B cell (primary cell): ENCODE measurements at regions not wholly inside any gene's neighbourhood (a gene's known extent, or its start where the extent isn't known, plus 50 kb on each side); places are given as distances from the start of the nearest gene placed in this dataset.

Experiments
- ATAC-seq: fragments of 200-7000 bp; cut with Tn5 transposase; one replicate; pipeline ENCODE4 v1.10.0; 2021; ENCODE audit warnings: low read depth, mild to moderate bottlenecking, moderate number of reproducible peaks, moderate library complexity
- CTCF ChIA-PET: fragments of 350-600 bp; sonication (Branson Sonifier 250); formaldehyde crosslinking; loops from one replicate; lab custom pipeline; 2021; ENCODE audit warnings: antibody characterized with exemption, inconsistent platforms; lab: Charles Lee
- POLR2A ChIA-PET: fragments of 350-600 bp; sonication (Branson Sonifier 250); formaldehyde crosslinking; loops from one replicate; lab custom pipeline; 2021; ENCODE audit warnings: antibody characterized with exemption; lab: Charles Lee
- DNase-seq: peaks from one replicate; pipeline ENCODE4 v3.0.0; 2013
- H2AFZ ChIP-seq: 2 replicates; pipeline ENCODE4 v1.6.1; 2012; ENCODE audit warnings: mild to moderate bottlenecking, low read depth, low read length; ENCODE audit not compliant: insufficient read depth, poor library complexity, severe bottlenecking
- H3K27ac ChIP-seq, 2 donors: 1 replicate in 1 of 2; 2 replicates in 1 of 2; pipeline ENCODE4 v1.5.1; 2012 to 2013; ENCODE audit warnings: low read length in 2 of 2, mild to moderate bottlenecking in 2 of 2, moderate library complexity in 1 of 2
- H3K27me3 ChIP-seq, 4 experiments: fragments of 200-600 bp in 1 of 4; sonication (generic) in 1 of 4; replicated peaks in 1 of 4; 1 replicate in 2 of 4; 2 replicates in 2 of 4; pipeline versions ENCODE4 v1.6.1 to v1.7.0; 2013 to 2016; ENCODE audit warnings: low read length in 3 of 4, mild to moderate bottlenecking in 2 of 4, mixed read lengths in 1 of 4, moderate library complexity in 1 of 4; ENCODE audit not compliant: insufficient read depth in 4 of 4, control insufficient read depth in 3 of 4; ENCODE audit errors: control extremely low read depth in 1 of 4
- H3K36me3 ChIP-seq, 2 experiments: replicated peaks in 1 of 2; 1 replicate in 1 of 2; 2 replicates in 1 of 2; pipeline versions ENCODE4 v1.6.1 to v1.7.1; 2013; ENCODE audit warnings: low read length in 1 of 2; ENCODE audit not compliant: insufficient read depth in 2 of 2, control insufficient read depth in 1 of 2; ENCODE audit errors: control extremely low read depth in 1 of 2, extremely low read depth in 1 of 2
- H3K4me1 ChIP-seq, 2 donors: fragments of 200-600 bp in 1 of 2; sonication (generic) in 1 of 2; 1 replicate in 1 of 2; 2 replicates in 1 of 2; pipeline versions ENCODE4 v1.5.1 to v1.6.1; 2013 to 2017; ENCODE audit warnings: low read length in 2 of 2; ENCODE audit not compliant: control insufficient read depth in 2 of 2, insufficient read depth in 2 of 2
- H3K4me2 ChIP-seq: replicated peaks from 2 replicates; pipeline ENCODE3; 2012; ENCODE audit warnings: mild to moderate bottlenecking, low read depth, low read length; ENCODE audit not compliant: poor library complexity, severe bottlenecking
- H3K4me3 ChIP-seq, 5 experiments: fragments of 200-600 bp in 1 of 5; sonication (generic) in 1 of 5; 1 replicate in 3 of 5; 2 replicates in 2 of 5; pipeline versions ENCODE4 v1.5.1 to v1.7.0; 2011 to 2016; ENCODE audit warnings: low read length in 4 of 5, mild to moderate bottlenecking in 4 of 5, low read depth in 2 of 5, control low read depth in 1 of 5, moderate library complexity in 1 of 5; ENCODE audit not compliant: insufficient read depth in 1 of 5; ENCODE audit errors: control extremely low read depth in 1 of 5, extremely low read depth in 1 of 5
- H3K79me2 ChIP-seq: fragments of 200-600 bp; sonication (generic); one replicate; pipeline ENCODE4 v1.6.0; 2016; ENCODE audit warnings: low read length; ENCODE audit not compliant: control insufficient read depth, insufficient read depth
- H3K9ac ChIP-seq: fragments of 200-600 bp; sonication (generic); 2 replicates; pipeline ENCODE4 v1.6.1; 2017; ENCODE audit warnings: mild to moderate bottlenecking, low read length, moderate library complexity
- H3K9me3 ChIP-seq, 3 donors: one replicate each; pipeline versions ENCODE4 v1.6.1 to v1.7.1; 2013; ENCODE audit warnings: low read length in 2 of 3; ENCODE audit not compliant: control insufficient read depth in 2 of 3, insufficient read depth in 1 of 3; ENCODE audit errors: control extremely low read depth in 1 of 3
- H4K20me1 ChIP-seq: 2 replicates; pipeline ENCODE4 v1.6.0; 2012; ENCODE audit warnings: mild to moderate bottlenecking, low read length; ENCODE audit not compliant: insufficient read depth, control insufficient read depth, poor library complexity, severe bottlenecking
- H3K27ac Mint-ChIP-seq: one replicate; pipeline ENCODE4 v1.8.0; 2021; ENCODE audit warnings: mixed read lengths
- H3K27me3 Mint-ChIP-seq: one replicate; pipeline ENCODE4 v1.8.0; 2021; ENCODE audit warnings: mixed read lengths
- H3K4me1 Mint-ChIP-seq: one replicate; pipeline ENCODE4 v1.8.0; 2021; ENCODE audit warnings: mixed read lengths
- H3K4me3 Mint-ChIP-seq: one replicate; pipeline ENCODE4 v1.8.0; 2021; ENCODE audit warnings: mixed read lengths
- H3K9me3 Mint-ChIP-seq: one replicate; pipeline ENCODE4 v1.8.0; 2022; ENCODE audit warnings: mixed read lengths; ENCODE audit not compliant: insufficient read depth
- CTCF ChIP-seq: fragments of 200-600 bp; IDR thresholded peaks from one replicate; pipeline ENCODE4 v1.8.0; 2022; ENCODE audit warnings: antibody characterized with exemption, mild to moderate bottlenecking
- EZH2 ChIP-seq: IDR thresholded peaks from 2 replicates; pipeline ENCODE4 v1.6.1; 2012; ENCODE audit warnings: borderline replicate concordance, low read depth, mild to moderate bottlenecking, moderate library complexity, low read length; ENCODE audit not compliant: insufficient read depth, poor library complexity, severe bottlenecking
- WGBS: methylation state at CpG from one replicate; pipeline ENCODE4 v1.1.5; 2013; ENCODE audit warnings: missing lambda C conversion rate; ENCODE audit not compliant: insufficient coverage; 5-methylcytosine and 5-hydroxymethylcytosine counted together
- intact Hi-C: fragments of 100-400 bp; cut with micrococcal nuclease; formaldehyde crosslinking; loops from one replicate; pipeline ENCODE4 v1.10.0; 2022

- TF ChIP-seq CTCF (no peak), EZH2 (no peak)
- H4K20me1 ChIP-seq: no peaks in the 10 kb centered on the region
- no peaks in the 10 kb centered on the region for H3K79me2 ChIP-seq
- H3K27ac ChIP-seq: no peak overlapping the region
- peaks cover 0 to 2% (median 0%) of the 10 kb centered on the region in 4 experiments for H3K27me3 ChIP-seq
- H3K4me2 ChIP-seq: no peak overlapping the region
- ChIA-PET POLR2A (no interaction called here), CTCF (no interaction called here)
- H3K4me1 ChIP-seq: no peaks in the 10 kb centered on the region
- H3K36me3 ChIP-seq: no peaks in the 10 kb centered on the region
- no peaks in the 10 kb centered on the region for H3K4me1 Mint-ChIP-seq
- DNase-seq (no peak), ATAC-seq (no peak)
- no peak overlapping the region for H3K9ac ChIP-seq
- H3K27me3 Mint-ChIP-seq: peaks cover 4% of the 10 kb centered on the region
- no peak overlapping the region for H3K4me3 Mint-ChIP-seq
- no peak overlapping the region for H3K27ac Mint-ChIP-seq
- H3K9me3 ChIP-seq: no peaks in the 10 kb centered on the region
- H3K4me3 ChIP-seq: no peak overlapping the region
- H2AFZ ChIP-seq: no peak overlapping the region
- no peaks in the 10 kb centered on the region for H3K9me3 Mint-ChIP-seq
- 95% methylated on average over 10 of the region's 10 CpGs for WGBS
- intact Hi-C loops: no loop called here
These were observed 131.1 kb upstream of the TBX20 start for GRCh38 chr7:35384761-35385700.

DNA sequence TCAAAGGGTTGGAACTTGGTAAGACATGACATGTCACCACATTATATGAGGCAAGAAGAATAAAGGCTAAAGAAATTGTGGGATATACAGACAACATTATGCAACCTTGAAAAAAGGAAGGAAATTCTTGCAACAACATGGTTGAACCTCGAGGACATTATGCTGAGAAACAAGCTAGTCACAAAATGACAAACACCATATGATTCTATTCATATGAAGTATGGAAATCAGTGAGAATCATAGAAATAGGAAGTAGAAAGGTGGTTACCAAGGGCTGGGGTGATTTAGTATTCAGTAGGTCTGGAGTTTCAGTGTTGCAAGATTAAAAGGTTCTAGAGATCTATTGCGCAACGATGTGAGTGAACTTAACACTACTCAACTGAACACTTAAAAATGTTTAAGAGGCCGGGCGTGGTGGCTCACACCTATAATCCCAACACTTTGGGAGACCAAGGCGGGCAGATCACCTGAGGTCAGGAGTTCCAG lies 126.9 kb upstream of the TBX20 start:
- Mint-ChIP-seq H3K4me3 (no peak overlapping the region), H3K27me3 (peaks cover 22% of the 10 kb centered on the region), H3K9me3 (peaks cover 2% of the 10 kb centered on the region), H3K4me1 (no peaks in the 10 kb centered on the region), H3K27ac (no peak overlapping the region)
- TF ChIP-seq EZH2 (no peak), CTCF (no peak)
- Histone ChIP-seq H4K20me1 (no peaks in the 10 kb centered on the region), H3K27me3 (peaks cover 0 to 5% (median 2%) of the 10 kb centered on the region in 4 experiments), H3K36me3 (no peaks in the 10 kb centered on the region), H3K4me1 (no peaks in the 10 kb centered on the region), H3K4me3 (no peak overlapping the region), H3K9me3 (no peaks in the 10 kb centered on the region), H3K9ac (no peak overlapping the region), H3K79me2 (no peaks in the 10 kb centered on the region), H3K4me2 (no peak overlapping the region), H2AFZ (no peak overlapping the region), H3K27ac (no peak overlapping the region)
- intact Hi-C loops: no loop called here
- ATAC-seq (no peak), DNase-seq (no peak)
- ChIA-PET CTCF (no interaction called here), POLR2A (no interaction called here)
- 80% methylated on average over 3 of the region's 6 CpGs for WGBS
